Neural cell (in vitro differentiated cells): ENCODE measurements at regions not wholly inside any gene's neighbourhood (a gene's known extent, or its start where the extent isn't known, plus 50 kb on each side); places are given as distances from the start of the nearest gene placed in this dataset.

ENCODE experiments used
- EP300 ChIP-seq: fragments of 450-650 bp; conservative IDR thresholded peaks from 2 replicates; pipeline ENCODE4 v1.6.1; 2014; ENCODE audit warnings: antibody characterized with exemption, mild to moderate bottlenecking, moderate library complexity; ENCODE audit not compliant: poor library complexity, severe bottlenecking
- POLR2AphosphoS5 ChIP-seq: IDR thresholded peaks from 2 replicates; pipeline ENCODE4 v1.6.1; 2012
- RAD21 ChIP-seq: fragments of 450-650 bp; conservative IDR thresholded peaks from 2 replicates; pipeline ENCODE4 v1.6.1; 2014; ENCODE audit warnings: antibody characterized with exemption, mild to moderate bottlenecking, moderate library complexity
- TAF1 ChIP-seq: IDR thresholded peaks from 2 replicates; pipeline ENCODE4 v1.6.1; 2012; ENCODE audit warnings: low read depth

DNA sequence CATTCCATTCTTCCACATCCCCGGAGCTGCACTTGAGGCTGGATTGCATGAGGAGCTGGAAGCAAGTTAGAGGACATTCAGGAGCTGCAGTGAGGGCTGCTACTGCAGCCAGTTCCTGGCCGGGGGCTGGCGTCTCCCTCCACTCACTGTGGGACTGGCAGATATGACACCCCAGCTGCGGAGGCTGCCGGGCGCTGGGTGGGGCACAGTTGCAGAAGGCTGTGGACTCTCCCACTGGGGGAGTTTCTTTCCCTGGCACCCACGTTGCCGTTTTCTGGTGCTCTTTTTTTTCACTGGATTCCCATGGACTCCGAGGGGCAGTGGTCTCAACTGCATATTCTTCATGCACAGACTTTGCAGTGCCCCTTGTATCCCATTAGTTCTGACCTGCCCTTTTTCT, 351.1 kb upstream of the AJAP1 start:
- TF ChIP-seq TAF1 = no peak
- TF ChIP-seq RAD21 = no peak
- no peak for TF ChIP-seq POLR2AphosphoS5
- TF ChIP-seq EP300 = no peak
